GM18505 (cell line): ENCODE measurements at regions not wholly inside any gene's neighbourhood (a gene's known extent, or its start where the extent isn't known, plus 50 kb on each side); places are given as distances from the start of the nearest gene placed in this dataset.

Experiments
- ATAC-seq: cut with Tn5 transposase; IDR thresholded peaks from one replicate; pipeline ENCODE4 v1.9.1; 2021; ENCODE audit not compliant: unreplicated experiment
- POLR2A ChIP-seq: IDR thresholded peaks from 4 replicates; pipeline ENCODE4 v1.6.1; 2011; ENCODE audit warnings: borderline replicate concordance; ENCODE audit not compliant: insufficient read depth, insufficient read length; ENCODE audit errors: extremely low read depth

DNA sequence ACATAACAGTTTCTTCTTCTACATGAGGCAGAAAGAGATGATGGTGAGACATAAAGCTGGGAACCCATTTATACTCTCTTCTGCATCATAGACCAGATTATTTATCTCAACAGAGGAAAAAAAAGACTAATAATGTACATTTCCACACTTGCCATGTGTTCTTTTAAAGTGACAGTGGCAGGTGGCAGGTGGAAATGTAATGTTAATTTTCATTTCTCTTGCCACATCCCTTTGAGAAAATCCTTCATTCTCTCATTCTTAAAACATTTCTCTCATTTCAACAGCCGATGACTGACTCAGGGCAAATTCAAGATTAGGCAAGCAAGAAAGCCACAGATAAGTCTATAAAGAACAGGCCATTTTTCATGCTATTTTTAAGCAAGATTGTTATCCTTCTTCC lies 635.6 kb upstream of the SORCS1 start:
- ATAC-seq = no peak
- TF ChIP-seq POLR2A = no peak

DNA sequence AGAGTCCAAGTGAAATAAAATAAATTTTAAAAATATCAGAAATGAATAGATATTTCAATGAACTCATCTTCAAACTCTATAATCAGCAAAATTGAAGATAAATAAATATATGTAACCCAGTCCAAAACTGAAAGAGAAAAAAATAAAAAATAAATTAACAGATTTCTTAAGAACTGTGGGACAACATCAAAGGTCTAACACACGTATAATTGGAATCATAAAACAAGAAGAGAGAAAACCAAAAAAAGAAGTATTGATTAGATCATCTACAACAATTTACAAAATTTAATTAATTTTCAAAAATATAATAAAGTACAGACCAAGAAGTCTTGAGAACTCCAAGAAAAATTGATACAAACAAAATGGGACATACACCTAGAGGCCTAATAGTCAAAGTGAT lies 625.8 kb upstream of the SORCS1 start:
- TF ChIP-seq POLR2A = no peak
- no peak for ATAC-seq

DNA sequence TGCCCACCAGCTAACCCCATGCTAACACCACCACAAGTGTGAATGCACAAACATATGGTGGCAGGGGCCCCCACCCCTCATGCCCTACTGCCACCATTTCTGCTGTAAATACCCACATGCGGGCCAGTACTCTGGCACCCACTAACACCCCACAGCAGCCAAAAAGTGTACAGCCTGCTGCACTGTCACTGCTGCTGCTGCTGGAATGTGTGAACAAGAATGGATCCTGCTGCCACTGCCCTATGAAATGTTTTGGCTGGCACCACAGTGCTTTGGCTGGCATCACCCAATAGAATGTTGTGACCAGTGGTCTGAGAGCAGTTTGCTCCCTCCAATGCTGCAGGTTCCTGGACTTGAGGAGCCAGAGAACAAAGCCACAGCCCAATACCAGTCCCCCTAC lies 606.6 kb upstream of the SORCS1 start:
- no peak for TF ChIP-seq POLR2A
- no peak for ATAC-seq

DNA sequence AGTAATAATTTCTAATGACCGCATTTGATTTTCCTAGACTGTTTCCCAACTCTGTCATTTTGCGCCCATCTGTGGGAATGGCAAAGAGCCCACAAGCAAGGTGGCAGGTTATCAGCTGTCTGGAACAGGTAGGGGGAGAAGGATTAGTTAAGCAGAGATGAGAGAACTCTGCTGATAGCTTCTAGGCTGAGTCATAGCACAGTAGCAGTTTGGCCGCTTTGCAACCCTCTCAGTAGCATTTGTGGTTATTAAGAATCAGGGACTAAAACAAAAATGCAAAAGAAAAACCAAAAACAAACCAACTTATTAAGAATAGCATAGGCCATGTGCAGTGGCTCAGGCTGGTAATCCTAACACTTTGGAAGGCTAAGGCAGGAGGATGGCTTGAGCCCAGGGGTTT lies 602.7 kb upstream of the SORCS1 start:
- TF ChIP-seq POLR2A = no peak
- no peak for ATAC-seq

DNA sequence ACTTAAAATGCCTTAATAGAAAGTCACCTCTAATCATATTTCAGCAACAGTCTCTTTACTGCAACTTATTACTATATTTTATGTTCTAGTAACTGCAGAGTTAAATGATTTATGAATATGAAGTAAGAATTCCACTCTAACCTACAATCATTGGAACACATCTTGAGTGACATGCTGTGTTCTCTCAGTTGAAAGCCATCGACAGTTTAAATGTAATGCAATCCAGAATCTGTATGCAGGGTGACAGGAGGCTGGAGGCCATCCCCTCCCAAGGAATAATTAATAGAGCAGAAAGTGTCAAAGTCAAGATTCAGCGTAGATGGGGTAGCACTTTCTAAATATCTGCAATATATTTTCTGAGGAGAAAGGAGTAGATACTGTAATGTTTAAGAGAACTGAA lies 590.3 kb upstream of the SORCS1 start:
- no peak for TF ChIP-seq POLR2A
- no peak for ATAC-seq

DNA sequence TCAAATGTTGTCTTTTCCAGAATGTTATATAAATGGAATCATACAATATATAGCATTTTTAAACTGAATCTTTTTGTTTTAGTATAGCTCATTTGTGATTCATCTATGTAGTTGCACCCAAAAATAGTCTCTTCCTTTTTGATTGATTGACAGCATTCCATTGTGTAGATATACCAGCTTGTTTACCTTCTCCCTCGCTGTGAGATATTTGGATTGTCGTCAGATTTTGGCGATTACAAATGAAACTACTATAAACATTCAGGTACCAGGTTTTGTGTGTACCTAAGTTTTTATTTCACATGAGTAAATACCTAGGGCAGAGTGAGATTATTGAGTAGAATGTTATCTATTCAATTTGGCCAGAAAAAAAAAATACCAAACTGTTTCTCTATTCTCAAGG lies 584.7 kb upstream of the SORCS1 start:
- TF ChIP-seq POLR2A = no peak
- no peak for ATAC-seq

DNA sequence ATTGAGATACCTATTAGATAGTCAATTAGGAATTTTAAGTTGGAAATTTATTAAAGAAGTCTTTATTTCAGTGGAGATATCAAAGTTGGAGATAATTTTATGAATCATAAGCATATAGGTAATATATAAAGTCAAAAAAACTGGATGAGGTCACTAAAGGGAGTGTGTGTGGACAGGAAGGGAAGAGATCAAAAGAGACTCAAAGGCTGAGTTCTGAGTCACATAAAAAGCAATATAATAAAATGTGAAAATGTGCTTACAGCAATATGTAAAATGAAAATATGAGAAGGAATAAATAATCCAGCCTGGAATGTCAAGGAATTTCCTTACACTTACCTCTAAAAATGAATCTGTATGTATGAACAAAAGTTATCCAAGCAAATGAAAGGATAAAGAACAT lies 583.3 kb upstream of the SORCS1 start:
- no peak for TF ChIP-seq POLR2A
- no peak for ATAC-seq

DNA sequence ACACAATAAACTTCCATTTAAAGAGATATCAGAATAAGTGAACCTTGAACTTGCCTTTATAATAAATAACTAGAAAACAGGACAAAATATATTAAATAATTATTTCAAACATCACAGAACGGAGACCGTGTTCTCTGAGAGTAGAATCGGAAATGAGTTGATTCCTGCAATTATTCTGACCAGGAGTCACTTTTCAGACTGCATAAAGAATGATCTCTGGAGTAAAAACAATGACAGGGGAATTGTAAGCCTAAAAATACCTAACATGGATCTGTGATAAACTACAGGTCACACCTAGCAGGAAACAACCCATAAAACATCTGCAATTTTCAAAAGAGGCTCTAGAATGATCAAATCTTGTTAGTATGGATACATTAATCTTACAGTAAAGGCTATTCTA lies 577.5 kb upstream of the SORCS1 start:
- TF ChIP-seq POLR2A = no peak
- ATAC-seq = no peak

DNA sequence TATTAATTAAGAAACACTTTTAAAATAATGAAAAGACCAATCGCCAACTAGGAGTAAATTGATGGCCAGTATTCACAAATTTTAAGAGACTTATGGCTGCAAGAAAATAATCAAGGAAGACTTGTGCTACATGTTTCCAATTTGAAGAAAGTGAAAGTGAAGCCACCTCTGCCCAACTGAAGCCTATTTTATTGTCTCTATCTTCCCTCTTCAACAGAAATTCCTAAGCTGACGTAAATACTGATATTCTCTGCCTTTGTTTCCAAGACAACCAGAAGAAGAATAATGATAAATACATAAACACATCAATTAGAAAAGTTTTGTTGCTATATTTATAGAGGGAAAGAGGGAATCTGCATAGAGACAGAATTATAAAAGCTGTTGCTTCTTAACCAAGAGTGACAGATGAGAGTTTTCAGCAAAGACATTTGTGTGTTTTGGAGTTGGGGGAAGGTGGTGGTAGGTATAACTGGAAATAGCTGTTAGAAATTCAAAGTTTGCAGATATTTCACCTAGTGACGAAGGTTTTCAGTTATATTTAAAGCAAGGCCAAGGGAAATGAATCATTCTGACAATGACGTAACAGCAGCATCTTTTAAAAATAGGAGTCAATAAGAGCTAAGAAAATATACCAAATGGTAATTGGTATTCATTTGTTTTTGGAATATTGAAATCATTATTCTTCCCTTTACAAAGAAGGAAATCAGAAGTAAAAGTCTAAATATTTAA lies 576.6 kb upstream of the SORCS1 start:
- TF ChIP-seq POLR2A = no peak
- ATAC-seq = no peak

DNA sequence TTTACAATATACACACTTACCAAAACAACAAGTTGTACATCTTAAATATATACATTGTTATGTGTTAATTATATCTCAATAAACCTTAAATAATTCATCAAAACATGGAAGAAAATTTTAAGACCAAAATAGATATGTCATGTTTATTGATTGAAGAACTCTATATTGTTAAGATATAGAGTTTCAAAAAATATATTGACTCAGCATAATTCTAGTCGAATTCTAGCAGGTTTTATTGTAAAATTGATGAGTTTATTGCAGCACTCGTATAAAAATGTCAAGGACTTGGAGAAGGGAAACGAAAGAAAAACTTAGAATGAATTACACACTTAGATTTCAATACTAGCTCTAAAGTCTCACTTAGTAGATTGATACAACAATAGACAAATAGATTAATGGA lies 575.4 kb upstream of the SORCS1 start:
- ATAC-seq = no peak

DNA sequence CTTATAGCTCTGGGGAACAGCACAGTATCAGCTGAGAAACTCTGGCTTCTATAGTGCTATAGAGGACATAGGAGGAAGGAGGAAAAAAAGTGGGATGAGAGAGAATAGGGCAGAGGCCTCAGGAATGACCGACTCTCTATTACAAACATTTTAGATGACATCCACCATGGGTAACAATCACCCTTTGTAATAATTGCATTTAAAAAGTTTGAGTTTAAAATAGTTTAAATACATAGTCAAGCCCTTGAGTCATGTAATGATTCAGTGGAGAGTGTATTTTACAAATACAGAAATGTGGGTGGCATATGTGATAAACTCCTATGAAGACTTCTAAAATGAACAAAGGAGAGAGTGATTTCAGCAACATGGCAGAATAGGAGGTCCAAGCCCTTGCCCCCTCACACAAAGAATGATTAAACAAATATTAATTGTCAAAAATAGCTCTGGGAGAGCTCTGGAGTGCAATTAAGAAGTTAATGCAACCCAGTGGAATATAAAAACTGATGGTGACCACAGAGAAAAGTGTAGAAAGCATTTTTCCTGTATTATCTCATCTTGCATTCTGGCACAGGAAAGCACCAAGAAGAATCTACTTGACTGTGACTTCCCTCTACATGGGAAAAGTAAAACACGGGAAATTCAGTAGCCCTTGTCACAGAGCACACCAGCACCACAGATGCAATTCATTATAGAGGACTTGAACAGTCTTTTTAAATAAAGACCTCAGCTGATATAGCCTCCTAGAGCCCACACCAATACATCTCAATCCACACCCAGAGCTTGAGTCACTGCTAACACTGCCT lies 569.0 kb upstream of the SORCS1 start:
- TF ChIP-seq POLR2A = no peak
- ATAC-seq = no peak

More for the DNA sequence above, 575.4 kb upstream of the SORCS1 start:
- no peak for TF ChIP-seq POLR2A

DNA sequence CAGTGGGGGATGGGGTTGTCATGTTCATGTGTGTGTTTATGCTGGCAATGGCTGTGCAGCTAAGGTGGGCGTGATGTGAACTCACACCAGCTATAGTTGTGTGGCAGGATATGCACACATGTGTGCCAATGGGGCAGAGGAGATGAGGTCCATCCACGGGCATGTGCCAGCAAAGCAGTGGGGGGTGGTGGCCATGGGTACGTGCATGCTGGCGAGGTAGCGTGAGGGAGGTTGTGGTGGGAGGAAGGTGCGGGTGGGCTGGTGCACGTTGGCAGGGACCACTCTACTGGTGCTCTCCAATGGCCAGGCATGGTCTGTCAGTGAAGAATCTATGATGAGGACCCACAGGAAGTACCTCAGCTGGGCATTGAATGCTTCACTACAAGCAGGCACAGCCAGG lies 567.5 kb upstream of the SORCS1 start:
- TF ChIP-seq POLR2A = no peak
- ATAC-seq = no peak

DNA sequence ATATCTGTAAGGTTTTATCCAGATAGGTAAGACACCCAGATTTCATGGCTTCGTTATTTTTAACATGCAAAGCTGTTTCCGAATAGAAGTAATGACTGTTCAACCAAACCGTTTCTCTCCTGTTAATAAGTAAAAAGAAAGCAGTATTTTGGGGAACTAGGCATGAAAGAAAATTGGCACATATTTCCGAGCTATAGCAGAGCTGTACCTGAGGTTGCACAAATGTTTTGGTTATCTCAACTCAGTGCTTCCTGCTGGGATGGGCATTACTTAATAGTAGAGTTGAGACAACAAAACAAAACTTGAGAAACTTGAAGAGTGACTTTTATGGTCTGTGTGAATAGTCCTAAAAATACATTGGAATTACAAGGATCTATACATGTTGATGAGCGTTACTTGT lies 564.3 kb upstream of the SORCS1 start:
- ATAC-seq = no peak

DNA sequence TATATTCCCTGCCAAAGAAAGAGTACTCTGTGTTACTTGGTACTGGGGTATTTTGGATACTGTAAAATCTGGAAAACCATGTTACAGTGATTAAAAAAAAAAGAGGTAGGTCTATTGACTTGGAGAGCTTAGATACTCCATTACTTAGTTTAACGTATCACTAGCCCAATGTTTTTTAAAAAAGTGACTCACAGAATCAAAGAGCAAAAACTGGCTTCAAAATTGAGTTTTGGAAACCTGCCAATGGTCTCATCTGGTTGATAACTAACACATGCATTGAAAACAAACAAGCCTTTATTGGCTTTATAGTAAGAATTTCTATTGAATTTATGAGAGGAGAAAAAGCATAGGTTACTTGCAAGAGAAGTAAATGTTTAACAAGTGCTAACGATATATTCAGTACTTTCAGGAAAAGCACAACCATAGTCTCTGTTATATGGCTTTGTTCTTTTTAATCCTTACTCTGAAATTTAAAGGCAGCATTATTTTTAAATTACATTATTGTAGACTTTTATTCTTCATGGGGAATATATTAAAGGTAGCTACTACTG lies 563.3 kb upstream of the SORCS1 start:
- no peak for ATAC-seq
- TF ChIP-seq POLR2A = no peak

More for the DNA sequence above, 564.3 kb upstream of the SORCS1 start:
- no peak for TF ChIP-seq POLR2A
